Activated CD4-positive, CD25-positive, alpha-beta regulatory T cell (primary cell): ENCODE measurements at regions not wholly inside any gene's neighbourhood (a gene's known extent, or its start where the extent isn't known, plus 50 kb on each side); places are given as distances from the start of the nearest gene placed in this dataset.

Experiments used
- DNase-seq, 4 experiments: peaks; one replicate each; lab custom pipeline; 2025; lab: John Stamatoyannopoulos, UW

DNA sequence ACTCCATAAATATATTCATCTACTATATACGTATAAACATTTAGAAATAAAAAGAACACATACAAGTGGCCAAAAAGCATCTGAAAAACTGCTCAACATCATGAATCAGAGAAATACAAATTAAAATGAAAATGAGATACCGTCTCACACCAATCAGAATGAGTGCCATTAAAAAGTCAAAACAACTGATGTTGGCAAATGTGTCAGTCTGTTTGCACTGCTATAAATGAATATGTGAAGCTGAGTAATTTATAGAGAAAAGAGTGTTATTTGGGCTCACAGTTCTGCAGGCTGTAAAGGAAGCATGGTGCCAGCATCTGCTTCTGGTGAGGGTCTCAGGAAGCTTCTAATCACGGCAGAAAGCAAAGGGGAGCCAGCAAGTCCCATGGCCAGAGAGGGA, 620.3 kb upstream of the CCDC54 start:
- DNase-seq = no peak

DNA sequence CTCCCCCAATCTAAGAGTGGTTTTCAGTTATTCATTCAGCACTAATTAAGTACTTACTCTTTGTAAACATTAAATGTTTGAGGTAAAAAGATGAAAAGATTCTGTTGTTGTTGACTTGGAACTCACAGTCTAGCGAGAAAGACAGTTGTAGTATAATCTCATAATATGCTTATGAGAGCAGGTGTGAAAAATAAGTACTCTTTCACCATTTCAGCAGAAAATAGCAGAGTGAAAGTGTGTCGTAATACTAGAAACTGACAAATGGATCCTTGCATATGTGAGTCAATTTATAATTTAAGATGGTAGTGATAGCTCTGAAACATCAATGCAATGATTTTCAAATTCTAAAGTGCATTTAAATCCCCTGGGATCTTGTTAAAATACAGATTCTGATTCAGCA, 618.8 kb upstream of the CCDC54 start:
- DNase-seq = no peak

DNA sequence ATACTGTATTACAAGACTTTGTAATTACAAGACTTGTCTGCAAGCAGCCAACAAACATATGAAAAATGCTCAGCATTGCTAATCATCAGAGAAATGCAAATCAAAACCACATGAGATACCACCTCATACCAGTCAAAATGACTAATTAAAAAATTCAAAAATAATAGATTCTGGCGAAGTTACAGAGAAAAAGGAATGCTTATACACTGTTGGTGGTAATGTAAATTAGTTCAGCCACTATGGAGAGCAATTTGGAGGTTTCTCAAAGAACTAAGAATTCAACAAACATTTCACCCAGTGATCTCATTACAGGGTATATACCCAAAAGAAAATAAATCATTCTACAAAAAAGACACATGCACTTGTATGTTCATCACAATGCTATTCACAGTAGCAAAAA, 617.5 kb upstream of the CCDC54 start:
- DNase-seq = no peak

DNA sequence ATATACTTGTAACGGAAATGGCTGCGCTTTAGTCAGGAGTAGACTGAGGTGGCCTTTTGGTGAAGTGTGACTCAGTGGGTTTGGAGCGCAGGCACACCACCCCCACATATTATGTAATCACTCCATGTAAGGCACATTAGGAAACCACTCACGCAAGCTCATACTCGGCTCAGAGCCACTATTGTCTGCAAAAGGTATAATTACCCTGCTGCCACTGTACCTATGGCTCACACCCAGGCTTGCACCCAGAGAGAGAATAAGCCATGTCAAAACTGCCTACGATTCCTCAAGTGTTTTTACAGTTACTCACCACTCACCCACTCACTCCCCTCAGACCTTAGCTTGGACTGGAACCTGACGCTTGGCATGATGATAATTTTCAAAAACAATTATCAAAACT, 611.9 kb upstream of the CCDC54 start:
- no peak for DNase-seq

DNA sequence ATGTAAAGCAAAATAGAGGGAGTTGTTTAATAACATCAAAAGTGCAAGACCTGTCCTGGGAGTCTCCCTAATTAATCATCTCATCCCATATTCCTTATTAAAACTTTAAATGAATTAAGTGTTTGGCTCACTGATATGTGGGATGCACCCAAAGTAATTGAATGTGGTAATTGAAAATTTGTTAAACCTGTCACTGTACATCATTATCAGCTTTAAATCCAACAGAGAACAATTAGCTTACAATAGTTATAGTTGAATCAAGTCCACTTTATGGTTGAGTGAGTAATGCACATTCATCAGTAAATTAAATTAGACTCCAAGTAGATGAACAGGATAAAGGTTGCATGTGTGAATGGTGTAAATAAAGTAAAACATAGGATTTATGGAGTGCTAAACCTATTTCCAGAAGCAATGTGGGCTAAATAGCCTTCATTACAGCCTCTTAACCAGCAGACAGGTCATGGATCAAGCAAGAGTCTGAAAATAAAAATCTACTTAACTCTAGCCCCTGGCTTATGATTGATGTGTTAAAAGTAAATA, 608.2 kb upstream of the CCDC54 start:
- no peak for DNase-seq

DNA sequence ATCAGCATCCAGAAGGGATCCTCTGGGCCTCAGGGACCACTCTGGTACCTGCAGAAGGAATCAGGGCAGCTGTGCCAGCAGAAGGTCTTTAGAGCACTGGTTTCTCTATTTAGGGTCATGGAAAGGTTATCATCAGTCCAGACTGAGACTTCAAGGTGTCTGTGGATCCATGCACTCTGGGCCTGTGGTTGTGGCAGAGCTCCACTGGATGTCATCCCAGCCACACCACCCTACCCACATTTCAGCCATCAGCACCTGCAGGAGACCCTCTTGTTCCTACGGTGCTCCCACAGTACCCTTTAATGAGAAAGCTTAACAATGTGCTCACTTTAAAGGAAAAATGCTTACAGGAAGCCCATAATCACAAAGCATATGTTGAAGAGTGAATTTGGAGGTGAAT, 603.4 kb upstream of the CCDC54 start:
- no peak for DNase-seq

DNA sequence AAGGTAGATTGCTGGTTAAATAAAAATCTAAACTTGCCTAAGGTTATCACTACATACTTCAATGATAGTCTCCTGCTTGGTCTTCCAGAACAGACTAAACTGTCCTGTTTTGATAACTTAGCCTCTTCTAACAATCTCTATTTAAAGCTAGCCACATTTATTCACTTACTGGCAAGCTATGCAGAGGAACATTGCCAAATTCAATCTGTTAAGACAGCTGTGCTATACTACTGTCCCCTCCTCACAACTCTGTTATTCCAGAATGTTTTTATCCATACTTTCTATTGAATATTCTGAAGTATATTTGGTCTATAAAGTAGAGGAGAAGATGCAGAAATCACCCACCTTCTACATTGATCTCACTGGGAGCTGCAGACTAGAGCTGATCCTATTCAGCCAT, 594.0 kb upstream of the CCDC54 start:
- DNase-seq = no peak

DNA sequence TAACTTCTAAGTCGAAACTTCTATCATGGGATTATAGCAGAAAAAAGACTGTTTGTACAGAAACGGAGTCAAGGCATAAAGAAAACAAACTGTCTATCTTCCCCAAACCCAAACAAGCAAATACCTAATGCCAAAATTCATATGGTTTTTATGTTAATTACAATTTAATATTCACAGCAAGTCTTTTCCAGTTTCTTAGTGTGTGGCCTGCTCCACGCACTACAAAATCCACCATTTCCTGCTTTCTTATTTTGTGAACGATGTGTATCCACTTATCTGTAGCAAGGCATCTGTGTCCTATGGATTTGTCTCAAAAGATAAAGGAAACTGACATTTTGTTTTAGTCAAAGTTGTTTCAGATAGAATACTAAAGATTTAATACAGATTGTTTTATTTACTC, 588.0 kb upstream of the CCDC54 start:
- DNase-seq = no peak

DNA sequence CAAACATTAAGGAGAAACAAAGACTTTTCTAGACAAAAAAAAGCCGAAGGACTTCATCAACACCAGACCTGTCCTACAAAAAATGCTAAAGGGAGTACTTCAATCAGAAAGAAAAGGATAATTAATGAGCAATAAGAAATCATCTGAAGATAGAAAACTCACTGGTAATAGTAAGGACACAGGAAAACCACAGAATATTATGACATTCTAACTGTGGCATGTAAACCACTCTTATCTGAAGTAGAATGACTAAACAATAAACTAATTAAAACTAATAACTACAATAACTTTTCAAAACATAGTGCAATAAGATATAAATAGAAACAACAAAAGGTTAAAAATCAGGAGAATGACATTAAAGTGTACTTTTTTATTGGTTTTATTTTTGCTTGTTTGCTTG, 584.5 kb upstream of the CCDC54 start:
- no peak for DNase-seq

DNA sequence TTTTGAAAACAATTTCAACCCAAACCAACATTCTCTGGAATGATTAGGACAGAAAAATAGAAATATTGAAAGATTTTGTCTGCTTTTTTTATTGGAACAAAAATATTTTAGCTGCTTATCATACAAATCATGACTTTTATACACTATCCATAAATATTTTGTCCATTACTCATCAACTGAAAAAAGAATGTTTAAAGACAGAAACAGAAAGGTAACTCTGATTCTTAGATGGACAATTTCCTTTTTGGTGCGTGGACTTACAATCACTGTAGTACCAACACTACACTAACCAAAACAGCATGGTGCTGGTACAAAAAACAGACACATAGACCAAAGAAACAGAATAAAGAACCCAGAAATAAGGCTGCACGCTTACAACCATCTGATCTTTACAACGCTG, 582.8 kb upstream of the CCDC54 start:
- no peak for DNase-seq

DNA sequence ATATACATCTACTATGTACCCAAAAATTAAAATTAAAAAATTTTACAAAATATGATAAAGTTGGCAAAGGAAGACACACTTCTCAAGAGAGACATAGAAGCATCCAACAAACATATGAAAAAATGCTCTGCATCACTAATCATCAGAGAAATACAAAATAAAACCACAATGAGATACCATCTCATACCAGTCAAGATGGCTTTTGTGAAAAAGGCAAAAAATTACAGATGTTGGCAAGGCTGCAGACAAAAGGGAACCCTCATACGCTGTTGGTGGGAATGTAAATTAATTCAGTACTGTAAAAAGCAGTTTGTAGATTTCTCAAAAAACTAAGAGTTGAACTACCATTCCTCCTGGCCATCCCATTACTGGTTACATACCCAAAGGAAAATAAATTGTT, 581.7 kb upstream of the CCDC54 start:
- DNase-seq = no peak

DNA sequence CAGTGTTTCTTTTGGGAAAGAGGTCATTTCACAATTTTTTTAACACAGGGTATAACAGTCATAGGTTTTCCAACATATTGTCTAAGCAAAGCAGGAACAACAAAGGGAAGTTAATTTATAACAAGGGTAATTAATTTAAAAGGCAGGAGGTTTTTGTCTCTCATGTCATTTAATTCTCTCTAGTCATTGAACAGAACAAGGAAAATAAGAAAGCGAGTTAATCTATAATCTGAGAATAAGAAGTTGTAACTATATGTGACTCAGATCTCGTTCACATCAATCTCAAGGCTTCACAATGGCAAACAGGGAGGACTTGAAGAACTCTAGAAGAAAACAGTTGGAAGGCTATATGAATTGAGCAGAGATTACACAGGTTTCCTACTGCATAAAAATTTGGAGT, 579.8 kb upstream of the CCDC54 start:
- no peak for DNase-seq

DNA sequence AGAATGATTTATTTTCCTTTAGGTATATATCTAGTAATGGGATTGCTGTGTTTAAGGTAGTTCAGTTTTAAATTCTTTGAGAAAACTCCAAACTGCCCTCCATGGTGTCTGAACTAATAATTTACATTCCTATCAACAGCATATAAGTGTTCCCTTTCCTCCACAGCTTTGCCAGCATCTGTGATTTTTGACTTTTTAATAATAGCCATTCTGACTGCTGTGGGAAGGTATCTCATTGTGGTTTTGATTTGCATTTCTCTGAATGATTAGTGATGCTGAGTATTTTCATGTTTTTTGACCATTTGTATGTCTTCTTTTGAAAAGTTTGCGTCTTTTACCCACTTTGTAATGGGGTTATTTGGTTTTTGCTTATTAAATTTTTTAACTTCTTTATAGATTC, 571.6 kb upstream of the CCDC54 start:
- DNase-seq = no peak

DNA sequence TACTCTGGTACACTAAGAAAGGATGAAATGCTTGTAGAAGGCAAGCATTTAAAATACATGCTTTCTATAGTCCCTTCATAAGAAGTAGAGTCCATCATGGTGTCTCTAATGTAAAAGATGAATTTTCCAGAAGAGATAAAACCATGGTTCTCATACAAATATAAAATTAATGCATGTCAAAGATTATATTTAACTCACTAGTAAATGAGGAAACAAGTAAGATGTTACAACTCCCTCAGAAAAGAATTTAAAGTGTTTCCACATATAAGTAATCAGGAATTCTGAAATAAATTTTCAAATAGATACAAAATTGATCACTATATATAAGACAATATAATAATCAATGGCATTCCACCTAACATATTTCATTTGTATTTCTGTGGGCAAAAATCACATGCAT, 570.3 kb upstream of the CCDC54 start:
- DNase-seq = no peak

DNA sequence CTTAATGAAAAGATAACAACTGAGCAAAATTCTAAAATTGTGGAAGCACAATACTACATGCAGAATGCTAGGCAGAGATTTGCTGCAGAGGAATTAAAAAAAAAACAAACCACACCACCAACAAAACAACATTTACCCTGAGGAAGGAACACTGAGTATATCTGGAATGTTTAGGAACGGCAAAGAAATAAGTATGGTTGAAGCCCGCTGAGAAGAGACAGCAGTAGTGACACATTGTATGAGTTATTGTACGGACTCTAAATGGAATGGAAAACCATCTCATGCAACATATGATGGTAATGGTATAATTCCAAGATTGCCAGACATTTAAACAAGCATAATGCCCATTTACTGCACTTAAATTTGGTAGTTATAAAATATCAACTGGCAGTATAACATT, 568.2 kb upstream of the CCDC54 start:
- no peak for DNase-seq

DNA sequence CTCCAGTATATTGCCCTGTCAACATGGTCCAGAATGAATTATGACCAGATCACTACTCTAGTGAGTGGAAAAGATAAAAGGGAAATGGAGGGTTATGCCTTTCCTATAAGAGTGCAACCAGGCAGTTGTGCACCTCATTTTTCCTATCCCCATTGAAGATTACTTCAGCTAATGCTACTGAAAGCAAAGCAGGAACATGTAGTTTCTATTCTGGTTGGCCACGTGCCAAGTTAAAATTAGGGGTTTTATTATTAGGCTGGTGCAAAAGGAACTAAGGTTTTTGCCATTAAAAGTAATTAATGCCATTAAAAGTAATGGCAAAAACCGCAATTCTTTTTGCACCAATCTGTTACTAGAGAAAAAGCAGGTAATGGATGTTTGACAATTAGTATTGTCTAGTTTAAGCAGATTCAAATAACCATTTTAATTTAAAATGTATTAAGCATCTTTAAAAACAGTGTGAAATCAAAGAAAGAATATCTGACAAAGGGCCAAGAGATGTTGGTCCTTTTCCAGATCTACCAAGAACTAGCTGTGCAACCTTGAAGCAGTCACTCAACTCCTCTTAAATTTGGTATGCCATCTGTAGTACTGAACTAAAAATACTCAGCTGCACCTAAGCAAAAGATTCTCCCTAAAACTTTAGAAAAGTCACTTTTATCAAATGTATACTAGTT, 567.5 kb upstream of the CCDC54 start:
- no peak for DNase-seq

DNA sequence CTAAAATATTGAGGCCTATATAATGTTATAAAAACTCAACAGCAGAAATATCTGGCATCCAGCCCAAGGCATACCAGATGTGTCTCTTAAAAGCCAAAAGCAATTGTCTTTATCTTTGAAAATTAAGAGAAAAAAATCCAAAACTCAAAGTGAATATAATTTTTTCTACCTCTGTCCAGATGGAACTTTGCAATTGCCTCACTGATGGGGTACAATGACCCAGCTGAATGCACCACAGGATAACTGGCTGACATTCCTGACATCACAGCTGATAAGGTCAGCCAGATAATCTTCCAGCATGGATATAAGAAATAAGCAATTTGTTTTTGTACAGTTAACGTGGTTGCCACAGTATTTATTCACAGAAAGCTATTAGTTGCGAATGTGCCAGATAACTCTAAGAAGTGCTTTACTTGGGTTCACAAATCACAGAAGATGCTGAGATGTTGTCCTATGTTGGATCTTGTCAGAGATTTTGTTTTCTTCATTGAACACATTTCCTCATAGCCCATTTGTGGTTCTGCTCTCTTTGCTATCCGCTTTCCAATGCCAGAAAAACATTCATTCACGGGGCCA, 566.9 kb upstream of the CCDC54 start:
- no peak for DNase-seq

DNA sequence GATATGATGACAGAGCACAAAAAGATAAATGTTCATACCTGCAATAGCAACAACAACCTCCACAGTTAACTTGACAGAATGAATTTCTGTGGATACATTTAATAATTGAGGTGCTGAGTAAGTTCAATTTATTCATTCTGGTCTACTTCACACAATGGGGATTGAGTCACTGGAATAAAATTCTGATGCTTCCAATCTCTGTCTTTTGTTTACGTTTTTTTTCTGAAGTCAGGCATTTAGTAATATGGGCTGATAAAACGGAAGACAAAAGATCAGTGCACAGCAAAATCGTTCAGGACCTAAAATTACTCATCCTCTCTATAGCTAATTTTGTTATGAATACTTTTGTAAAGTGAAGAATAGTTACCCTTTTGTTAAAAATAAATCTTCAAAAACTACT, 565.9 kb upstream of the CCDC54 start:
- no peak for DNase-seq

DNA sequence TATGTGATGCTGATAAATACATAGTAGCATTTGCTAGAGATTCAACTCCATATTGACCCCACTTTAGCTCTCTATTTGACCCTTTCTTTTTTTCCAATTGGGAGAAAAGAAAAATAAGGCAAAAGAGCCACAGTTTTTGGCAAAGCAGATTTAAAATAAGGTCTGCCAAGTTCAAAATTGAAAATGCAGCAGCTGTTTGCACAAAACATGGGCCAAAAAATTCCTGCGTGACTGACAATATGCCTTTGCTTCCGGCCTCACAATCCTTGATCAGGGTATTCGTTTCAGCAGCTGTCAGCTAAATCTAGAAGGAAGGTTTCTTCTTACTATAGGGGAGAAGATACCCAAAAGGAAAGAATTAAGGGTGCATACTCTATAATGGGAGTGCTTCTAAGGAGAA, 563.5 kb upstream of the CCDC54 start:
- no peak for DNase-seq

DNA sequence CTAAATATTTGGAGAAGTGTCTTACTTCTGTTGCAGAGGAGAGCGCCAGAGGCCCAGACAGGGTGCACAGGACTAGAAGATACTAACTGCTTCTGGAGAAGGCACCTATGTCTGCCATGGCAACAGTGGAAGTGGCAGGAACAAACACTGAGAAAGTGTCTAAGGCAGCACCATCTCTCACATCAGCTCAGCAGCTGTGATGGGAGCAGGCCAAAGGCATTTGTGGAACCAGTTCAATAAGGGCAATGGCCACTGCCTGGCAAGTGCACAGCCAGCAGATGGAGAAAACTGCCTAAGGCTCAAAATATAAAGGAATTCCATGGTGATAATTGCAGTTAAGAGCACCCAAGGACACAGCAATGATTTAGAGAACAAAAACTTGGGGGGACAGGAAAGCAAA, 563.0 kb upstream of the CCDC54 start:
- no peak for DNase-seq

DNA sequence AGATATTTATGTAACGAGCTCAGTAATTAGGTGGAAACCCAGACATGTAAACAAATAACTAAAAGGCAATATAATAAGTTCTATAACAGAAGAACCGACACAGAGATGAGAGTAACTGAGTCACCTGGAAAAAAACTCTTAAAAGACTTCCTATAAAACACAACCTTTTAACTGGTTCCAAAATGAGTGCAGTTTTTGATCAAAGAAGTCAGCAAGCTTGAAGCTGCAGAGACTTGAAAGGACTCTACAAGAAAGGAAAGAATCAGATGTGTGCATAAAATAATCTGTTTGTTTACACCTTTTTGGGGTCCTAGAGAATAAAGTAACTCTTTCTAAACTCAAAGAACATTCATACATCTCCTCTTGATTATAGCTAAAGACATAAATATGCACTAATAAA, 560.4 kb upstream of the CCDC54 start:
- no peak for DNase-seq

DNA sequence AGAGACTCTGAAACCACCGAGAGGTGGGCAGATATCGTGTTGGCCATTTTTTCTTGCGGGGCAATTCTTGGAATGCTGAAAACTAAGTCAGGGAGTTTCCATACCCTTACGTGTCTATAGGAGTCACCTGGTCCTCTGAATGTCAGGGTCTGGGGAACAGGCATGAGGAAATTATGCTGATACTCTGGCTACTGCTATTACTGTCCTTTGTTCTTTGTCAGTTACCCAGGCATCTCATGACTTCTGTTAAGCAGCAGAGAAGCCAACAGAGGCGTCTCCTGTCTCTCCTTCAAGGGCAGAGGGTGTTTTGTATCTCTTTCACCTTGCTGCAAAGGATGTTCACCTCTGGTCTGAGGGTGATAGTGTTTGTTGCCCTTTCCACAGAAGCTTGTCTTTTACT, 559.5 kb upstream of the CCDC54 start:
- DNase-seq = no peak

DNA sequence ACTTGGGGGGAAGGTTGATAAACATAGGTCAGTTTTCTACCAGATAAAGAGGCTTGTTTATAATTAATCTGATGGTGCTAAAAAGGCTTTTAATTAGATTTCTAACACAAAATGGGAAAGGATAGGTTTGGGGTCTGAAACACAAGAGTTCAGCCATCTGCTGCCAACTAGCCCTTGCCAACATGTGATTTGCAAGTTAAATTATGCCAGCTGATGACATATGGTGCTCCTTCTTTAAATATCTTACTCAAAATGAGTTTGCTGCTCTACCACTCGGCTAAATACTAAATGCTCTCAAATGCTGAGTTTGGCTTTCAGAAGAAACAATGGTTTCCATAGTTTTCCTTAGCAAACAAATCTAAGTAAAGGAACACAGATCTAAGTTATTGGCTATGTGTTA, 557.8 kb upstream of the CCDC54 start:
- DNase-seq = no peak

DNA sequence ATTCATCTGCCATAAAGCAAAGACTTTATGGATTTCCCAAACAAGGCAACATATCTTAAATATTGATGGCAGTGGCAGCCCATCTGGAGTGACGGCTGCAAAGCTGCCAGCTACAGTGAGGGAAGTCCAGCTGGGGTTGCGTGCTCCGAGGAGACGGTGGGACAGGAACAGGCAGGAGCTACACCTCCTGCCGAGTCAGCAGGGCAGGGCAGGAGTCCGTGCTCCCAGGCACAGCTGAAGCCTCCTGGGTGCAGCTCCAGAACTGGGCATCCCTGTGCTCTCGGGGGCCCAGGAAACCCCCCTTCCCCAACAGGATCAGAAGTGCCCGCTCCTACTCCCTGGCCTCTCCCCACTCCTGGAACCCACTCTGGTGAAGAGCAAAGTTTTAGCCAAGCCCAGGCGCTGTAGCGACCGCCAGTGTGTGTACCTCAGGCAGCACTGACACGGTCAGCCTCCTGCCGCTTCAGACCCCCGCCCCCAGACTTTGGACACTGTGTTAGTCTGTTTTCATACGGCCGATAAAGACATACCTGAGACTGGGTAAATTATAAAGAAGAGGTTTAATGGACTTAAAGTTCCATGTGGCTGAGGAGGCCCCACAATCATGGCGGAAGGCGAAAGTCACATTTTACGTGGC, 556.4 kb upstream of the CCDC54 start:
- no peak for DNase-seq
